H9 (cell line): ENCODE measurements at regions not wholly inside any gene's neighbourhood (a gene's known extent, or its start where the extent isn't known, plus 50 kb on each side); places are given as distances from the start of the nearest gene placed in this dataset.

Source experiments
- DNase-seq: peaks from one replicate; pipeline ENCODE4 v3.0.0-alpha.2; 2017
- H2AFZ ChIP-seq: one replicate; pipeline ENCODE4 v1.6.1; 2013; ENCODE audit warnings: mild to moderate bottlenecking, low read length, control low read depth, moderate library complexity
- H2AK5ac ChIP-seq: 2 replicates; pipeline ENCODE4 v1.6.1; 2013; ENCODE audit warnings: low read length, control low read depth, mixed read lengths; ENCODE audit not compliant: insufficient read length
- H2BK120ac ChIP-seq: one replicate; pipeline ENCODE4 v1.6.1; 2013; ENCODE audit warnings: low read depth, mild to moderate bottlenecking, low read length, control low read depth, inconsistent platforms; ENCODE audit not compliant: poor library complexity, severe bottlenecking
- H2BK12ac ChIP-seq: 2 replicates; pipeline ENCODE4 v1.6.1; 2013; ENCODE audit warnings: low read length, control low read depth, mixed read lengths, low read depth; ENCODE audit not compliant: insufficient read length
- H2BK15ac ChIP-seq: 2 replicates; pipeline ENCODE4 v1.6.1; 2013; ENCODE audit warnings: low read depth, low read length, control low read depth
- H2BK20ac ChIP-seq: one replicate; pipeline ENCODE4 v1.6.1; 2013; ENCODE audit warnings: low read depth, mild to moderate bottlenecking, low read length, control low read depth, inconsistent platforms; ENCODE audit not compliant: poor library complexity, severe bottlenecking
- H2BK5ac ChIP-seq: 2 replicates; pipeline ENCODE4 v1.6.1; 2013; ENCODE audit warnings: low read length, control low read depth, mixed read lengths; ENCODE audit not compliant: insufficient read length
- H3K14ac ChIP-seq: 2 replicates; pipeline ENCODE4 v1.6.1; 2013; ENCODE audit warnings: low read length, control low read depth; ENCODE audit not compliant: insufficient read depth
- H3K18ac ChIP-seq: 2 replicates; pipeline ENCODE4 v1.6.1; 2013; ENCODE audit warnings: low read depth, mild to moderate bottlenecking, mixed read lengths, low read length, control low read depth; ENCODE audit not compliant: insufficient read length
- H3K23ac ChIP-seq: 2 replicates; pipeline ENCODE4 v1.6.1; 2013; ENCODE audit warnings: low read length, control low read depth, mixed read lengths, low read depth; ENCODE audit not compliant: insufficient read length
- H3K23me2 ChIP-seq: 2 replicates; pipeline ENCODE4 v1.6.1; 2013; ENCODE audit warnings: low read depth, mild to moderate bottlenecking, mixed read lengths, low read length, control low read depth; ENCODE audit not compliant: insufficient read length, poor library complexity, severe bottlenecking
- H3K27ac ChIP-seq: 2 replicates; pipeline ENCODE4 v1.5.1; 2013; ENCODE audit warnings: low read length, control low read depth, mixed read lengths, low read depth; ENCODE audit not compliant: insufficient read length
- H3K27me3 ChIP-seq: 2 replicates; pipeline ENCODE4 v1.6.1; 2013; ENCODE audit warnings: low read length, control low read depth, inconsistent platforms; ENCODE audit not compliant: insufficient read depth
- H3K4ac ChIP-seq: 2 replicates; pipeline ENCODE4 v1.6.1; 2013; ENCODE audit warnings: low read depth, mild to moderate bottlenecking, control low read depth, inconsistent platforms, low read length, moderate library complexity
- H3K4me1 ChIP-seq: 2 replicates; pipeline ENCODE4 v1.6.1; 2013; ENCODE audit warnings: low read length, control low read depth, inconsistent platforms; ENCODE audit not compliant: insufficient read depth
- H3K4me2 ChIP-seq: 2 replicates; pipeline ENCODE4 v1.6.1; 2013; ENCODE audit warnings: low read length, control low read depth, mixed read lengths; ENCODE audit not compliant: insufficient read length, insufficient read depth
- H3K56ac ChIP-seq: 2 replicates; pipeline ENCODE4 v1.6.1; 2013; ENCODE audit warnings: low read depth, mild to moderate bottlenecking, mixed read lengths, low read length, control low read depth; ENCODE audit not compliant: insufficient read length
- H3K79me1 ChIP-seq: 2 replicates; pipeline ENCODE4 v1.6.1; 2013; ENCODE audit warnings: low read depth, mild to moderate bottlenecking, moderate library complexity, low read length, control low read depth, inconsistent platforms; ENCODE audit not compliant: insufficient read depth, poor library complexity, severe bottlenecking
- H3K79me2 ChIP-seq: 2 replicates; pipeline ENCODE4 v1.6.1; 2013; ENCODE audit warnings: low read length, control low read depth, inconsistent platforms; ENCODE audit not compliant: insufficient read depth
- H3K9ac ChIP-seq: 2 replicates; pipeline ENCODE4 v1.6.1; 2013; ENCODE audit warnings: low read length, control low read depth, mixed read lengths; ENCODE audit not compliant: insufficient read length; ENCODE audit errors: extremely low read depth
- H3K9me3 ChIP-seq: one replicate; pipeline ENCODE4 v1.6.1; 2013; ENCODE audit warnings: low read depth, low read length, inconsistent platforms; ENCODE audit not compliant: control insufficient read depth
- H3T11ph ChIP-seq: one replicate; pipeline ENCODE4 v1.6.1; 2013; ENCODE audit warnings: mild to moderate bottlenecking, low read length, control low read depth, inconsistent platforms
- H4K20me1 ChIP-seq: one replicate; pipeline ENCODE4 v1.6.1; 2013; ENCODE audit not compliant: control insufficient read depth, insufficient read length, insufficient read depth
- H4K5ac ChIP-seq: 2 replicates; pipeline ENCODE4 v1.6.1; 2013; ENCODE audit warnings: low read depth, mild to moderate bottlenecking, mixed read lengths, low read length, control low read depth; ENCODE audit not compliant: insufficient read length
- H4K8ac ChIP-seq: replicated peaks from 2 replicates; pipeline ENCODE4 v1.6.1; 2013; ENCODE audit warnings: low read length, control low read depth, mixed read lengths, low read depth; ENCODE audit not compliant: insufficient read length
- H4K91ac ChIP-seq: 2 replicates; pipeline ENCODE4 v1.6.1; 2013; ENCODE audit warnings: low read depth, mild to moderate bottlenecking, moderate library complexity, mixed read lengths, low read length, control low read depth; ENCODE audit not compliant: insufficient read length
- H3K27ac Mint-ChIP-seq, 3 experiments: 2 replicates in 2 of 3; 3 replicates in 1 of 3; pipeline ENCODE4 v1.8.0; 2020 to 2021; ENCODE audit warnings: mixed read lengths in 3 of 3, mild to moderate bottlenecking in 1 of 3, moderate library complexity in 1 of 3
- H3K27me3 Mint-ChIP-seq: 2 replicates; pipeline ENCODE4 v1.8.0; 2021; ENCODE audit warnings: low read depth, mild to moderate bottlenecking, moderate library complexity, mixed read lengths
- H3K36me3 Mint-ChIP-seq, 3 experiments: 2 replicates in 2 of 3; 3 replicates in 1 of 3; pipeline ENCODE4 v1.8.0; 2020 to 2021; ENCODE audit warnings: low read depth in 3 of 3, mixed read lengths in 3 of 3; ENCODE audit not compliant: insufficient read depth in 1 of 3
- H3K4me1 Mint-ChIP-seq, 2 experiments: 2 replicates each; pipeline ENCODE4 v1.8.0; 2020; ENCODE audit warnings: mixed read lengths in 2 of 2
- H3K4me3 Mint-ChIP-seq, 2 experiments: 2 replicates in 1 of 2; 3 replicates in 1 of 2; pipeline ENCODE4 v1.8.0; 2020 to 2021; ENCODE audit warnings: mild to moderate bottlenecking in 2 of 2, mixed read lengths in 2 of 2, moderate library complexity in 1 of 2
- H3K9me3 Mint-ChIP-seq, 2 experiments: 2 replicates in 1 of 2; 3 replicates in 1 of 2; pipeline ENCODE4 v1.8.0; 2020; ENCODE audit warnings: mild to moderate bottlenecking in 2 of 2, mixed read lengths in 2 of 2, moderate library complexity in 1 of 2
- WGBS: extraction: QIAGEN DNeasy Blood & Tissue Kit; methylation state at CpG from one replicate; pipeline ENCODE4 v1.1.7; 2013; ENCODE audit warnings: missing lambda C conversion rate, low lambda C conversion rate, mixed read lengths; ENCODE audit not compliant: insufficient read length; ENCODE audit errors: extremely low coverage; 5-methylcytosine and 5-hydroxymethylcytosine counted together
- TF ChIP-seq, protein P1 (sequence below): fragments of 200-600 bp; sonication (generic); conservative IDR thresholded peaks from 3 replicates; pipeline ENCODE4 v1.8.0; 2021; ENCODE audit warnings: antibody characterized with exemption, mild to moderate bottlenecking

DNA sequence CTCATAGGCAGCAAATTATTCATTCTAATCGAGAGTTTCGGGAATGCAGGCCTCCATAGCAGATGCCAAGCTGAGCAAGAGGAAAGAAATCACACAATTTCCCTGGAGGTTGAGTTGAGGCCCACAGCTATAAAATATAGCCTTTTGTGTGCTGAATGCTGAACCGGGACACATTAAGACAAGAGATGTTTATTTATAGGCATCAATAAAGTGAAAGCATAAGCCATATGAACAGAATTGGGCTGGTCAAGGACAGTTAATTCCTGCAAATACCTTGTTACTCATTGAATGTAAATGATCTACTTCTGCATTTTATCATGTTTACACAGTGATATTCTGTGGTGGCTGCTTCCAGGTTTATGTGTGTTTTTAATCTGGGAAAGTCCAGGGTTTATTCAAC, 461.7 kb downstream of the KLF12 start:
- no peak overlapping the region for H3K4ac ChIP-seq
- no peak overlapping the region for H3T11ph ChIP-seq
- Mint-ChIP-seq H3K27me3 (no peaks in the 10 kb centered on the region), H3K4me1 (peaks cover 10% of the 10 kb centered on the region in 2 experiments), H3K36me3 (no peaks in the 10 kb centered on the region), H3K27ac (no peak overlapping the region), H3K9me3 (no peaks in the 10 kb centered on the region), H3K4me3 (no peak overlapping the region)
- H3K56ac ChIP-seq: no peak overlapping the region
- no peak overlapping the region for H3K4me2 ChIP-seq
- DNase-seq: no peak
- H3K4me1 ChIP-seq: no peaks in the 10 kb centered on the region
- no peak overlapping the region for H3K27ac ChIP-seq
- no CpG with 5 or more reads among the region's 3 CpGs for WGBS
- H4K5ac ChIP-seq: no peak overlapping the region
- no peak overlapping the region for H3K23ac ChIP-seq
- no peaks in the 10 kb centered on the region for H3K79me1 ChIP-seq
- H2BK120ac ChIP-seq: no peak overlapping the region
- no peak overlapping the region for H3K18ac ChIP-seq
- no peaks in the 10 kb centered on the region for H3K9me3 ChIP-seq
- no peak overlapping the region for H2AK5ac ChIP-seq
- H2BK20ac ChIP-seq: no peak overlapping the region
- H2BK12ac ChIP-seq: no peak overlapping the region
- H2AFZ ChIP-seq: no peak overlapping the region
- no peak overlapping the region for H3K14ac ChIP-seq
- H3K9ac ChIP-seq: no peak overlapping the region
- no peak overlapping the region for H4K8ac ChIP-seq
- TF ChIP-seq, protein P1, sequence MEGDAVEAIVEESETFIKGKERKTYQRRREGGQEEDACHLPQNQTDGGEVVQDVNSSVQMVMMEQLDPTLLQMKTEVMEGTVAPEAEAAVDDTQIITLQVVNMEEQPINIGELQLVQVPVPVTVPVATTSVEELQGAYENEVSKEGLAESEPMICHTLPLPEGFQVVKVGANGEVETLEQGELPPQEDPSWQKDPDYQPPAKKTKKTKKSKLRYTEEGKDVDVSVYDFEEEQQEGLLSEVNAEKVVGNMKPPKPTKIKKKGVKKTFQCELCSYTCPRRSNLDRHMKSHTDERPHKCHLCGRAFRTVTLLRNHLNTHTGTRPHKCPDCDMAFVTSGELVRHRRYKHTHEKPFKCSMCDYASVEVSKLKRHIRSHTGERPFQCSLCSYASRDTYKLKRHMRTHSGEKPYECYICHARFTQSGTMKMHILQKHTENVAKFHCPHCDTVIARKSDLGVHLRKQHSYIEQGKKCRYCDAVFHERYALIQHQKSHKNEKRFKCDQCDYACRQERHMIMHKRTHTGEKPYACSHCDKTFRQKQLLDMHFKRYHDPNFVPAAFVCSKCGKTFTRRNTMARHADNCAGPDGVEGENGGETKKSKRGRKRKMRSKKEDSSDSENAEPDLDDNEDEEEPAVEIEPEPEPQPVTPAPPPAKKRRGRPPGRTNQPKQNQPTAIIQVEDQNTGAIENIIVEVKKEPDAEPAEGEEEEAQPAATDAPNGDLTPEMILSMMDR: no peak
- no peaks in the 10 kb centered on the region for H3K23me2 ChIP-seq
- H4K91ac ChIP-seq: no peak overlapping the region
- no peaks in the 10 kb centered on the region for H4K20me1 ChIP-seq
- H3K27me3 ChIP-seq: no peaks in the 10 kb centered on the region
- H3K79me2 ChIP-seq: no peaks in the 10 kb centered on the region
- no peak overlapping the region for H2BK5ac ChIP-seq
- H2BK15ac ChIP-seq: no peak overlapping the region
